Vagina (tissue), 2 donors: ENCODE measurements at regions not wholly inside any gene's neighbourhood (a gene's known extent, or its start where the extent isn't known, plus 50 kb on each side); places are given as distances from the start of the nearest gene placed in this dataset.

Source experiments
- POLR2A ChIP-seq, 2 donors: fragments of 450-650 bp; IDR thresholded peaks; one replicate each; pipeline ENCODE4 v1.6.1; 2017; ENCODE audit warnings: antibody characterized with exemption in 2 of 2, mild to moderate bottlenecking in 2 of 2, moderate library complexity in 2 of 2
- TF ChIP-seq, protein P1 (sequence below), 3 experiments: fragments of 450-650 bp in 2 of 3; fragments of 200-600 bp in 1 of 3; sonication (generic) in 1 of 3; IDR thresholded peaks; one replicate each; pipeline ENCODE4 v1.5.1; 2017 to 2019; ENCODE audit warnings: antibody characterized with exemption in 3 of 3, mild to moderate bottlenecking in 2 of 3, moderate library complexity in 2 of 3

DNA sequence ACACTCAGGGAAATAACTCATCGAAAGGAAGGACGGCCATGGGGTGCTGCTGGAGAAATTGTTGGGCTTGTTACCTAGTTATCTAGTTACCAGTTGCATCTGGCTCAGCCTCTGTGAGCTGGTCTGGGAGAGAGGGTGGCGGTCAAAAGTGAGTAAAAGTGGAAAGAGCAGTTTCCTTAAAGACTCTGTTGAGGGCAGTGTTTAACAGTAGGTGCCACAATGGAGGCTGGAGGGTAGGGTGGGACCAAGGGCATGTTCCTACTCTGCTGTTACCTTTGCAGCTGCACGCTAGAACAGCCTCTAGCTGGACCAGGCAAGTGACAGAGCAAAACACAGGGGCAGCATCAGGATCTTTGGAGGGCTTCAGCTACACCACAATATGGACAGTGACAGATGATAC, 228.8 kb upstream of the STARD13 start:
- TF ChIP-seq, protein P1, sequence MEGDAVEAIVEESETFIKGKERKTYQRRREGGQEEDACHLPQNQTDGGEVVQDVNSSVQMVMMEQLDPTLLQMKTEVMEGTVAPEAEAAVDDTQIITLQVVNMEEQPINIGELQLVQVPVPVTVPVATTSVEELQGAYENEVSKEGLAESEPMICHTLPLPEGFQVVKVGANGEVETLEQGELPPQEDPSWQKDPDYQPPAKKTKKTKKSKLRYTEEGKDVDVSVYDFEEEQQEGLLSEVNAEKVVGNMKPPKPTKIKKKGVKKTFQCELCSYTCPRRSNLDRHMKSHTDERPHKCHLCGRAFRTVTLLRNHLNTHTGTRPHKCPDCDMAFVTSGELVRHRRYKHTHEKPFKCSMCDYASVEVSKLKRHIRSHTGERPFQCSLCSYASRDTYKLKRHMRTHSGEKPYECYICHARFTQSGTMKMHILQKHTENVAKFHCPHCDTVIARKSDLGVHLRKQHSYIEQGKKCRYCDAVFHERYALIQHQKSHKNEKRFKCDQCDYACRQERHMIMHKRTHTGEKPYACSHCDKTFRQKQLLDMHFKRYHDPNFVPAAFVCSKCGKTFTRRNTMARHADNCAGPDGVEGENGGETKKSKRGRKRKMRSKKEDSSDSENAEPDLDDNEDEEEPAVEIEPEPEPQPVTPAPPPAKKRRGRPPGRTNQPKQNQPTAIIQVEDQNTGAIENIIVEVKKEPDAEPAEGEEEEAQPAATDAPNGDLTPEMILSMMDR (IDR thresholded peaks at IDR 0.05): no peak
- TF ChIP-seq POLR2A (IDR thresholded peaks at IDR 0.05): no peak
